ENCODE measurements at regions not wholly inside any gene's neighbourhood (a gene's known extent, or its start where the extent isn't known, plus 50 kb on each side); places are given as distances from the start of the nearest gene placed in this dataset.

- peaks cover 2 to 19% of the 10 kb centered on the region in 2 experiments for H3K4me1 ChIP-seq (ENCODE audit: control insufficient read depth in 1 of 2, extremely low read depth in 1 of 2, insufficient read depth in 2 of 2, low read length in 2 of 2)
- no peaks in the 10 kb centered on the region for H3K9me3 Mint-ChIP-seq
- H3K27ac Mint-ChIP-seq, result peak overlapping the region in 1 of 2 donors; percentile 24
- H3K36me3 Mint-ChIP-seq, result no peaks in the 10 kb centered on the region
- POLR2A ChIA-PET, result no interaction called here
- no peak overlapping the region for H3K4me3 Mint-ChIP-seq
- no peak overlapping the region for H3K27ac ChIP-seq (ENCODE audit: low read length)
- no peaks in the 10 kb centered on the region for H3K9me3 ChIP-seq
- DNase-seq (no peak), ATAC-seq (replicated peaks in 1 of 4) (no peak)
- peaks cover 9 to 12% (median 11%) of the 10 kb centered on the region in 3 donors for H3K4me1 Mint-ChIP-seq
- CTCF ChIA-PET, result no interaction called here
- peaks cover 0 to 17% of the 10 kb centered on the region in 2 experiments for H3K27me3 ChIP-seq (replicated peaks in 1 of 2; ENCODE audit: control insufficient read depth in 2 of 2, extremely low read depth in 1 of 2, insufficient read depth in 2 of 2, low read length in 1 of 2)
- peaks cover 25 to 28% of the 10 kb centered on the region in 2 donors for H3K27me3 Mint-ChIP-seq
- H3K4me3 ChIP-seq (ENCODE audit: control insufficient read depth in 1 of 2, extremely low read depth in 1 of 2, low read length in 1 of 2), result no peak overlapping the region
- WGBS (ENCODE audit: insufficient coverage), result 94% methylated on average over 6 of the region's 8 CpGs
- no peaks in the 10 kb centered on the region for H3K36me3 ChIP-seq (ENCODE audit: control insufficient read depth in 2 of 2, extremely low read depth in 1 of 2, insufficient read depth in 1 of 2, low read length in 1 of 2)
These were observed 234.7 kb downstream of the SYK start for GRCh38 chr9:91036356-91036755.

GRCh38 chr9:91036826-91037510 is 235.3 kb downstream of the SYK start:
- peak; percentile 15 to 70 (median 47) for DNase-seq
- peak overlapping the region in 1 of 2 donors; percentile 44 for H3K27ac Mint-ChIP-seq
- 25% methylated on average over 32 of the region's 32 CpGs for WGBS (ENCODE audit: insufficient coverage)
- Histone ChIP-seq H3K27me3 (replicated peaks in 1 of 2; ENCODE audit: control insufficient read depth in 2 of 2, extremely low read depth in 1 of 2, insufficient read depth in 2 of 2, low read length in 1 of 2) (peaks cover 0 to 14% of the 10 kb centered on the region in 2 experiments), H3K4me3 (ENCODE audit: control insufficient read depth in 1 of 2, extremely low read depth in 1 of 2, low read length in 1 of 2) (no peak overlapping the region), H3K9me3 (no peaks in the 10 kb centered on the region), H3K27ac (ENCODE audit: low read length) (no peak overlapping the region), H3K4me1 (ENCODE audit: control insufficient read depth in 1 of 2, extremely low read depth in 1 of 2, insufficient read depth in 2 of 2, low read length in 2 of 2) (peaks cover 2 to 19% of the 10 kb centered on the region in 2 experiments), H3K36me3 (ENCODE audit: control insufficient read depth in 2 of 2, extremely low read depth in 1 of 2, insufficient read depth in 1 of 2, low read length in 1 of 2) (no peaks in the 10 kb centered on the region)
- no peaks in the 10 kb centered on the region for H3K36me3 Mint-ChIP-seq
- ChIA-PET POLR2A (no interaction called here), CTCF (interaction anchor here (0.8 to 1.2 kb wide), 4 partner anchors 13 to 690 kb away, joined by 3 read pairs; no protein-coding TSS in a partner anchor)
- peak overlapping the region in 1 of 3 donors; percentile 51 for H3K4me3 Mint-ChIP-seq
- no peaks in the 10 kb centered on the region for H3K9me3 Mint-ChIP-seq
- peaks cover 9 to 12% (median 11%) of the 10 kb centered on the region in 3 donors for H3K4me1 Mint-ChIP-seq
- peak; percentile 81 to 93 (median 86) for ATAC-seq (replicated peaks in 1 of 4)
- H3K27me3 Mint-ChIP-seq, result peaks cover 23 to 25% of the 10 kb centered on the region in 2 donors

- ChIA-PET POLR2A (no interaction called here), CTCF (interaction anchor here (0.8 to 1.2 kb wide), 4 partner anchors 14 to 689 kb away, joined by 3 read pairs; no protein-coding TSS in a partner anchor)
- Histone ChIP-seq H3K27me3 (replicated peaks in 1 of 2; ENCODE audit: control insufficient read depth in 2 of 2, extremely low read depth in 1 of 2, insufficient read depth in 2 of 2, low read length in 1 of 2) (peaks cover 0 to 14% of the 10 kb centered on the region in 2 experiments), H3K36me3 (ENCODE audit: control insufficient read depth in 2 of 2, extremely low read depth in 1 of 2, insufficient read depth in 1 of 2, low read length in 1 of 2) (no peaks in the 10 kb centered on the region), H3K9me3 (no peaks in the 10 kb centered on the region), H3K4me1 (ENCODE audit: control insufficient read depth in 1 of 2, extremely low read depth in 1 of 2, insufficient read depth in 2 of 2, low read length in 2 of 2) (peaks cover 2 to 19% of the 10 kb centered on the region in 2 experiments), H3K27ac (ENCODE audit: low read length) (no peak overlapping the region), H3K4me3 (ENCODE audit: control insufficient read depth in 1 of 2, extremely low read depth in 1 of 2, low read length in 1 of 2) (no peak overlapping the region)
- Mint-ChIP-seq H3K4me1 (peaks cover 9 to 12% (median 11%) of the 10 kb centered on the region in 3 donors), H3K27me3 (peaks cover 27 to 28% of the 10 kb centered on the region in 2 donors), H3K4me3 (peak overlapping the region in 1 of 3 donors; percentile 51), H3K27ac (no peak overlapping the region), H3K9me3 (no peaks in the 10 kb centered on the region), H3K36me3 (no peaks in the 10 kb centered on the region)
- ATAC-seq (replicated peaks in 1 of 4) (no peak), DNase-seq (no peak)
- WGBS (ENCODE audit: insufficient coverage), result 67% methylated on average over 18 of the region's 22 CpGs
These were observed 236.2 kb downstream of the SYK start for GRCh38 chr9:91037511-91038482.

GRCh38 chr9:91038483-91039124 is 237.0 kb downstream of the SYK start:
- no peak overlapping the region for H3K4me3 ChIP-seq (ENCODE audit: control insufficient read depth in 1 of 2, extremely low read depth in 1 of 2, low read length in 1 of 2)
- H3K9me3 ChIP-seq, result no peaks in the 10 kb centered on the region
- no peak overlapping the region for H3K4me3 Mint-ChIP-seq
- CTCF ChIA-PET, result no interaction called here
- H3K27me3 Mint-ChIP-seq, result peaks cover 30 to 34% of the 10 kb centered on the region in 2 donors
- H3K27ac ChIP-seq (ENCODE audit: low read length), result no peak overlapping the region
- H3K27ac Mint-ChIP-seq, result no peak overlapping the region
- H3K36me3 ChIP-seq (ENCODE audit: control insufficient read depth in 2 of 2, extremely low read depth in 1 of 2, insufficient read depth in 1 of 2, low read length in 1 of 2), result no peaks in the 10 kb centered on the region
- H3K36me3 Mint-ChIP-seq, result no peaks in the 10 kb centered on the region
- peaks cover 9 to 12% (median 11%) of the 10 kb centered on the region in 3 donors for H3K4me1 Mint-ChIP-seq
- peaks cover 0 to 21% of the 10 kb centered on the region in 2 experiments for H3K27me3 ChIP-seq (replicated peaks in 1 of 2; ENCODE audit: control insufficient read depth in 2 of 2, extremely low read depth in 1 of 2, insufficient read depth in 2 of 2, low read length in 1 of 2)
- DNase-seq (no peak), ATAC-seq (replicated peaks in 1 of 4) (no peak)
- no peaks in the 10 kb centered on the region for H3K9me3 Mint-ChIP-seq
- POLR2A ChIA-PET, result no interaction called here
- WGBS (ENCODE audit: insufficient coverage), result 89% methylated on average over 8 of the region's 10 CpGs
- peaks cover 2 to 19% of the 10 kb centered on the region in 2 experiments for H3K4me1 ChIP-seq (ENCODE audit: control insufficient read depth in 1 of 2, extremely low read depth in 1 of 2, insufficient read depth in 2 of 2, low read length in 2 of 2)

- no peak overlapping the region for H3K27ac Mint-ChIP-seq
- Histone ChIP-seq H3K9me3 (no peaks in the 10 kb centered on the region), H3K36me3 (ENCODE audit: control insufficient read depth in 2 of 2, extremely low read depth in 1 of 2, insufficient read depth in 1 of 2, low read length in 1 of 2) (no peaks in the 10 kb centered on the region), H3K4me3 (ENCODE audit: control insufficient read depth in 1 of 2, extremely low read depth in 1 of 2, low read length in 1 of 2) (no peak overlapping the region), H3K4me1 (ENCODE audit: control insufficient read depth in 1 of 2, extremely low read depth in 1 of 2, insufficient read depth in 2 of 2, low read length in 2 of 2) (peaks cover 2 to 19% of the 10 kb centered on the region in 2 experiments), H3K27me3 (replicated peaks in 1 of 2; ENCODE audit: control insufficient read depth in 2 of 2, extremely low read depth in 1 of 2, insufficient read depth in 2 of 2, low read length in 1 of 2) (peaks cover 0 to 27% of the 10 kb centered on the region in 2 experiments), H3K27ac (ENCODE audit: low read length) (no peak overlapping the region)
- H3K36me3 Mint-ChIP-seq, result no peaks in the 10 kb centered on the region
- WGBS (ENCODE audit: insufficient coverage), result 96% methylated on average over 7 of the region's 8 CpGs
- no peaks in the 10 kb centered on the region for H3K9me3 Mint-ChIP-seq
- CTCF ChIA-PET, result no interaction called here
- no peak overlapping the region for H3K4me3 Mint-ChIP-seq
- ATAC-seq (replicated peaks in 1 of 4), result no peak
- no peak for DNase-seq
- peaks cover 35 to 40% of the 10 kb centered on the region in 2 donors for H3K27me3 Mint-ChIP-seq
- peaks cover 9 to 12% (median 11%) of the 10 kb centered on the region in 3 donors for H3K4me1 Mint-ChIP-seq
- POLR2A ChIA-PET, result no interaction called here
These were observed 237.7 kb downstream of the SYK start for GRCh38 chr9:91039125-91039834.

- no peak overlapping the region for H3K27ac Mint-ChIP-seq
- POLR2A ChIA-PET, result no interaction called here
These were observed 238.2 kb downstream of the SYK start for GRCh38 chr9:91039835-91040140.

More at GRCh38 chr9:91039835-91040140, 238.2 kb downstream of the SYK start:
- no peak for ATAC-seq (replicated peaks in 1 of 4)
- H3K4me1 ChIP-seq (ENCODE audit: control insufficient read depth in 1 of 2, extremely low read depth in 1 of 2, insufficient read depth in 2 of 2, low read length in 2 of 2), result peaks cover 2 to 19% of the 10 kb centered on the region in 2 experiments
- no peak overlapping the region for H3K4me3 ChIP-seq (ENCODE audit: control insufficient read depth in 1 of 2, extremely low read depth in 1 of 2, low read length in 1 of 2)
- CTCF ChIA-PET, result no interaction called here
- H3K27ac ChIP-seq (ENCODE audit: low read length), result no peak overlapping the region
- Mint-ChIP-seq H3K27me3 (peaks cover 40 to 45% of the 10 kb centered on the region in 2 donors), H3K9me3 (no peaks in the 10 kb centered on the region), H3K4me1 (peaks cover 9 to 12% (median 11%) of the 10 kb centered on the region in 3 donors), H3K4me3 (no peak overlapping the region), H3K36me3 (no peaks in the 10 kb centered on the region)
- H3K9me3 ChIP-seq, result no peaks in the 10 kb centered on the region
- peaks cover 0 to 32% of the 10 kb centered on the region in 2 experiments for H3K27me3 ChIP-seq (replicated peaks in 1 of 2; ENCODE audit: control insufficient read depth in 2 of 2, extremely low read depth in 1 of 2, insufficient read depth in 2 of 2, low read length in 1 of 2)
- DNase-seq, result no peak
- 93% methylated on average over 5 of the region's 8 CpGs for WGBS (ENCODE audit: insufficient coverage)
- H3K36me3 ChIP-seq (ENCODE audit: control insufficient read depth in 2 of 2, extremely low read depth in 1 of 2, insufficient read depth in 1 of 2, low read length in 1 of 2), result no peaks in the 10 kb centered on the region
